Urinary bladder (tissue), 1 donor: ENCODE measurements at regions not wholly inside any gene's neighbourhood (a gene's known extent, or its start where the extent isn't known, plus 50 kb on each side); places are given as distances from the start of the nearest gene placed in this dataset. TPM values are rescaled to one million over a fixed set of nuclear protein-coding genes. Genes with fewer than 3 reads are reported as not detected.

Experiments used
- small RNA-seq: library from RNA; depleted of rRNA; stranded (forward); fragments of <200 nt; gene quantifications from one replicate; pipeline ENCODE3, GENCODE V24; 2014

Small RNA genes lying in the stretch of these regions (small RNA-seq; reads per million reads assigned to genes)
- gene AL049861.1 (not detected), gene RF02271 (not detected), gene RN7SL583P (not detected), gene RNA5SP52 (not detected)
